HG03378 (cell line): ENCODE measurements at regions not wholly inside any gene's neighbourhood (a gene's known extent, or its start where the extent isn't known, plus 50 kb on each side); places are given as distances from the start of the nearest gene placed in this dataset.

Experiments
- ATAC-seq: cut with Tn5 transposase; IDR thresholded peaks from one replicate; pipeline ENCODE4 v1.9.1; 2021; ENCODE audit warnings: mild to moderate bottlenecking, moderate library complexity; ENCODE audit not compliant: unreplicated experiment

DNA sequence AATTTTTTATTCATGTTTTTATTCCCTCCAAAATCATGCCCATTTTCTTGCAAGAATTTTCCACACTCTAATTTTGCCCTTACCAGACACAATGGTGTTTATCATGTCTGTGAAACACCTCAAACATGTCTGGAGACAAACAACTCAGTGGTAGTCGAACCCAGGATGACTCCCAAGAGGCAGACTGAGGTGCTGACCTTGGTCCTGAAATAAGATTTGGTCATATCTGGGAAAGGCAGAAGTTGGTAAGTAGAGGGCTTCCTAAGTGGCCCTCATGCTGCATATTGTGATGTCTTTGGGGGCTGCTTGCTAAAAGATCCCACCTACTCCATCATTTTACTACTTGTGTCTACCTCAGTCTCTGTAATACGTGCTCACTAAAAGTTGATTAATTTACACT, 369.4 kb upstream of the ISX start:
- ATAC-seq: no peak

DNA sequence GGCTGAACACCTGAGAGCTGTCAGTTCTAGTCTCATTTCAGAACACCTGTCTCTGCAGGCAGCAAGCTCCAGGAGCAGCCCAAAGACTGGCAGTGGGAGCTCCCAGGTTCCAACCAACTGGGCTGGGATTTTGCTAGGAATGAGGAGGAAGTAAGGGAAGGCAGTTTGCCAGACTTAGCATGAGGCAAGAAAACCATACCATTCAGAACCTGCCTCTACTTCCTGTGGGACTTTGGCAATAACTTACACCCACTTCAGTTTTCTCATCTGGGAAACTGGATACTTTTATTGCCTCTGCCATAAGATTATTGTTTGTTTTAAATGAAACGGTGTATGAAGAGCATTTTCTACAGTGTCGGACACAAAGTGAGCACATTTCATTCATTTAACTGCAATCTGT, 363.7 kb upstream of the ISX start:
- no peak for ATAC-seq

DNA sequence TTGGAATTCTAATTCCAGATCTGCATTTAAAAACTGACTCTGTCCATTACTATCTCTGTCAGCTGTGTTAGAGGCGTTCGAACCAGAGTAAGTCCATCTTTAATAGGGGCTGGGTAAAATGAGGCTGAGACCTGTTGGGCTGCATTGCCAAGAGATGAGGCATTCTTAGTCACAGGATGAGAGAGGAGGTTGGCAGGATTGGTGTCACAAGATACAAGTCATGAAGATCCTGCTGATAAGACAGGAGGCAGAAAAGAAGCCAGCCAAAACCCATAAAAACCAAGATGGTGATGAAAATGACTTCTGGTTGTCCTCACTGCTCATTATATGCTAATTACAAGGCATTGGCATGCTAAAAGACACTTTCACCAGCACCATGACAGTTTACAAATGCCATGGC, 356.3 kb upstream of the ISX start:
- ATAC-seq: no peak

DNA sequence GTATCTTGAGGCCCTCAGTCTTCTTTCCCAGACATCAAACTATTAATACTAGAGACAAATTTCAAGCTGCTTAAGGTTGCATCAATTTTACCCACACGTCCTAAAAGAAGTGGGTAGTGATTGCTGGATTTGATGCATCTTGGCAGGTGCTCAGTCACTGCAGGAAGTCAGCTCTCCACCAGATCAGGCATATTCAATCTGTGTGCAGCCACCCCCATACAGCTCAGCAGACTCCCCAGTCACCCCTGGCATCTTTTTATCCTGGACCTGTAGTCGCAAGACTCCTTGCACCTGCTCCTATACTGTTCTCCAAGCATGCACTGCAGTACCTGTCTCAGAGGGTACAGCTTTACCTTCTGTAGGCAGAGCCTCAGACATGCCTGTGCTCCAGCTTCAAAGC, 343.1 kb upstream of the ISX start:
- ATAC-seq: no peak

DNA sequence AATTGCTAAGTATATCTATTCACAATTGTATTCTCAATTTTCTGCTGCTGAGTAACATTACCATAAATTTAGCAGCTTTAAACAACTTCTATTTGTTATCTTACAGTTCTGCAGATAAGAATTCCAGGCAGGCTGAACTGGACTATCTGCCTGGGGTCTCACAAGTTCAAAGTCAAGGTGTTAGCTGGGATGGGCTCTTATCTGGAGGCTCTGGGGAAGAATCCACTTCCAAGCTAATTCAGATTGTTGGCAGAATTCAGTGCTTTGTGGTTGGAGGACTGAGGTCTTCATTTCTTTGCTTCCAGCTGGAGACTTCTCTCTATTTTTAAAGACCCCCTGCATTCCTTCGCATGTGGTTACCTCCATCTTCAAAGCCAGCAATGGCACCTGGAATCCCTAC, 329.9 kb upstream of the ISX start:
- ATAC-seq: no peak

DNA sequence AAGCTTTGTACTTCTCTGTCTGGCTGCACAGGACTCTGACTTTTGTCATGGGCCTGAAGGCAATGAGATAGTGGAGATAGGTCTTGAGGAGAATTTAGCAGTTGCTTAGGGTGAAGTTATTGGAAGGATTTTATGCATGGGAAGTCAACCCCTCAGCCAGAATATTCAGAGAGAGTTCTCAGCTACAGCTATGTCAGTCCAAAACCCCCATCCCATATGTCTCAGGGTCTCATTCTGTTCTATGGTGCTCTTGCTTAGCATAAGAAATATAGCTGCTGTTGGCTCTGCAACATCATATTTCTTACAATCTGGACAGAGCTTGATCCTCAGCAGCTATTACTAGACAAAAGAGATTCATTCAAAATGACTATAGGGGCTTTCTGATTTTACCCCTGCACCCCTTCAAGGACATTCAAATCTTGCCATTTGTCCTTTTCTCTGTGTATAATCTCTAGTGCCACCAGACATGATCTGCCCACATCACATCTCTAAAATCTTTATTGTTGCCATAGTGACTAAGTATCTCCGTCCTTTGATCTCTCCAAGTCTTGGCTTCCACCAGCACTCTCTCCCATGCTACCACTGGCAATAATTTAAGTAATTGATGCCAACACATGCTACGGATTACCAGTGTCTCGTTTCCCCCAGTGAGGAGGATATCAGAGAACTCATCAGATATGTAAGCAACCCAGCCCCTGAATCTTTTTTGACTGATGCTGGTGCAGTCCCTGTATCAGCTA, 327.1 kb upstream of the ISX start:
- no peak for ATAC-seq

DNA sequence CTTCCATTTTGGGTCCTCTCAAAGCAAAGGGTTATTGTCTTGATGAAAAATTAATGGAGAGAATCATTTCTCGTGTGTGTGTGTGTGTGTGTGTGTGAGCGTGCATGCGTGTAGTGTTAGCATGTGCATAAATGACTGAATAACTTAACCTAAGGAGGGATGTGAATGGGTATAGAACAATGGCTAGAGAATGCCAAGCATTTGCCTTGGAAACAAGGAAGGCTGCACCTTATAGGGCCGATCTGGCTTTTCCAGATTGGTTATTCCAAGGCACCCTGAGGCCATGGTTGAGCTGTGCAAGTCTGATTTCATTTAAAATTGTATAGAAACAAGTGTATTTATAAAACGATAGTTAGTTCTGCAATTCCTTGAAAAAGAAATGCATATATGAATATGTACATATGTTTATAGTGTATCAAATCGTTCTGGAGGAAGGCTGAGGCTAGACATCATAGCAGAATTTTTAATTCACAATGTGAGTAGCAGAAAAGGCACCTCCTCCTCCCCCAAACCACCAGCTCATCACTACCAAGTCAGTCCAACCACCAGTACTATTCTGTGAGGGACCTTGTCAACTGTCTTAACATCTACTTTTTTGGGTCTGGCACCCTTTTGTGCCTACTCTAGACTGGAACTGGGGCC, 322.7 kb upstream of the ISX start:
- ATAC-seq: no peak

DNA sequence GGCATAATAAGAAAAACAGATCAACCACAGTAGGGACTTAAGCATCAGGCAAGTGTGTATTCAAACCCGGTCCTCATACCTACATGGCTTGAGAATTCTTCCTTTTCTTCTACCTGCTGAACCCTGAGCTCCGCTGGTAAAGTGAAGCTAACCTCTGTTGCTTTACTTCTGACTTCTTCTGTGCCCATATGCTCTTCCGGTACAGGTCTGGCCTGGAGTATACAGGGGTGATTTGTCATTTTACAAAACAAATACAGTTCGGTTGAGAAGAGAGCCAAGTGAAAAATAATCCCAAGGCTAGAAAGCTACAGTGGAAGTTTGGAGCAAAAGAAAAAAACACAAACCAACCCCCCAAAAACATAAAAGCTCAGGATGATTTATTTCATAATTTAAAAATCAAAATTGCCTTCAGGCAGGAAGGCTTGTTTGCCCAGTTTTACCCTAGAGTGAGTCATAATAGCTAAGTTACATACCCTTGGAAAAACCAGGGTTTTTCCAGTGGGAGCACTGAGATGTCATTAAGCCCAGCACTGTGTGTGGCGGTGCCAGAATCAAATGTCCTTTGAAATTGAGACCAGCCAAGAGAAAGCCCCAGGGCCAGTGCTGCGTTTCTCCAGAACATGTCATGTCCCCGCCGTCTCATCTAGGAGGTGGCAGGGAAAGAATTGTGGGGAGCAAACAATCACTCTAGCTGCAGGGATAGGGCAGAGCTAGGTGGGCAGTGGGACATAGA, 305.5 kb upstream of the ISX start:
- ATAC-seq: no peak

DNA sequence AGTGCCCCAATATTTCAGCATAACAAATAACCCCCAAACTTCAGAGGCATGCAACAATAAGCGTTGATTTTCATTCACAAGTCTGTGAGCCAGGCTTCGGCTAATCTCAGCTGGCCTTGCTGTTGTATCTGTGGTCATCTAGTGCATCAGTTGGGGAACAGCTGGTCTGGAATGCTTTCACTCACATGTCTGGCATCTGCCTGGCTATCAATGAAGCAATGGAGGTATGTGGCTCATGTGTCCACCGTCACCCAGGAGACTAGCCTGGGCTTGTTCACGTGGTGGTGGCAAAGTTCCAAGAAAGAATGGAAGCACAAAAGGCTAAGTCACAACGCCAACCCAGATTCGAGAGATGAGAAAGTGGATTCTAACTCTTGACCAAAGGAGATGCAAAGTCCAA, 304.8 kb upstream of the ISX start:
- ATAC-seq: no peak

DNA sequence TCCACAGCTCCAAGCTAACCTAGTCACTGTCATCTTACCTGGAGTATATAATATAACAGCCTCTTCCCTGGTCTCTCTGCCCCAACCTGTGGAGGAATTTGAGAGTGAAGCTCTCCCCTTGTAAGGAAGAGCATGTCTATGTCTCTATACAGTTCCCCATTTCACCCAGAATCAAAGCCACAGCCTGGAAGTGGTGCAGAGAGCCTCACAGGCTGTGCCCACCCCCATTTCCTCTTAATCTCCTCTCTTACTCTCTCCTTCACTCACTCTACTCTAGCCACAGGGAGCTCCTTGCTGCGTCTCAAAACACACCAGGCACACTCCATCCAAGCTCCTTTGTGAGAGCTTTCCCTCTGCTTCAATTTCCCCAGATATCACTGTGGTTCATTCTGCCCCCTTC, 302.5 kb upstream of the ISX start:
- ATAC-seq: no peak

DNA sequence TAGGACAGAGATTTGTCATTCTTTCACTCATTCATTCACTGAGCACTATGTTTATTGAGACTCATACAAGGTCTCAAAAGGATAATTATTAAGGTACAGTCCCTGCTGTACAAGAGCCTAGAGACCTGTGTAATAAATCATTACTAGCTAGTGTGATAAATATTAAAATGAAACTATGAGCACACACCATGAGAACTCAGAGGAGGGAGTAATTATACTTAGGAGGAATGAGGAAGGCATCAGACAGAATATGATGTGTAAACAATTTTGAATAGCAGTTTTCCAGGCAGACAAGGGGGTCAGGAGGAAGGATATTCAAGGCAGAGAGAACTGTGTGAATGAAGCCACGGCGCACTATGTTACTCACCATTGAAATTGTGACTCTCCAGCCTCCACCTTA, 300.8 kb upstream of the ISX start:
- ATAC-seq: no peak

DNA sequence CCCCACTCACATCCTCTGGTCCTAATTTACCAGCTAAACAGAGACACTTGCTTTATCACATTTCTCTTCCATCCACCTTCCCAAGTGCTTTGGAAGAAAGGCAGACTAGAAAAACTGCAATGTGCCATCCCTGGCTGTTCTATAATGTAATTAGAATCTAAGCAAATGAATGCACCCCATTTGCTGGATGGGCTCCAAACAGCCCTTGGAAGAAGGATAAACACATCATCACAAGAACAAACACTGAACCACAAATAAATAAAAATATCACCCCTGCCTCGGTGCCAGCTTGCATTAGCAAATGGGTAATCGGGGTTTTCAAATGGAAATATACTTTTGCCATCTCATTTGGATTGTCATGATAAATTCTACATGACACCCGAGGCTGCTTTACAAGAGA, 296.6 kb upstream of the ISX start:
- no peak for ATAC-seq

DNA sequence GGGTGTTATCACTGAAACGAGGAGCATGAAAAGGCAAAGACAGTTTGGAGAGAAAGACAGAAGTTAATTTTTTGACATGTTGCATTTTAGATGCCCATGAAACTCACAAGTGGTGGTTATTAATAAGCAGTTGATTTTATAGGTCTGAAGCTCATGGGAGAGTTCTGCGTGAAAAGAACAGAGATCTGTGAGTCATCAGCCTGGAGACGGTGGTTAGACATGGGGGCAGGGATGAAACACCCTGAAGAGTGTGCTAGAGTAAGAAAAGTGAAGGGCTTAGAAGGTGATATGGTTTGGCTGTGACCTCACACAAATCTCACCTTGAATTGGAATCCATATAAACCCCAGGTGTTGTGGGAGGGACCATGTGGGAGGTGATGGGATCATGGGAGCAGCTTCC, 289.1 kb upstream of the ISX start:
- no peak for ATAC-seq

DNA sequence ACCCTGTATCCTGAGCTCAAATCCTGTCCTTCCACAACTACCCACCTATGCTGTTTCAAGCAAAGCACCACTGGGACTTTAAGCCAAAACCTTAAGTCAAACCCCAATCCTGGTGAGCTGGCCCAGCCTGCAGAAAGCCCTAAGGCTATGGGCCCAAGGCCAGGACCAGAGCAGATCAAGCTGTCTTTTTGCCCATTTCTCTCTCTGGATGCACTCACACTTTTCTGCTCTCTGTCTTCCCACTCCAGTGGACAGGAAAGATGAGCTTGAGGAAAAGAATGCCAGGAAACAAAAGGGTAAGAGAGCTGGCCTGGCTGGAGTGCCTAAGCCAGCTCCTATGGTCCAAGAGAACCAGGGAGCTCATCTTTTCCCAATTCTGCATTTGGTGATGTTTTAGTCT, 284.3 kb upstream of the ISX start:
- ATAC-seq: no peak

DNA sequence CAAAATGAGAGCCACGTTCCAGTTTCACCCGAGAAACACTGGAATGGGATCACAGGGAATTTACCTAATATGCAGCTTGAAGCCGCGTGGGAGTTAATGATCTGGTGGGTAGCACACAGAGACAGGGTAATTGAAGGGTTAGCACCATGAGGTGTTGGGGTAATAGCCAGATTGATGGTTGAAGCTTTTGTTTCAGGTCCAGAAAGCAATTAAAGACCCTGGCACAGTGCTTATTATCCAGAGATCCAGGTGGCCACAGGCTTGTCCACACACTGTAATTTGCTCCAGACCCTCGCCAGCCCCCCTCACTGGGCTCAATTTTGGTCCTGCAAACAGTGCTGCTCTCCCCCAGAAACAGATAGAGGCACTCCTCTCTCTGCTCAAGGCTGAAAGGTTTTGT, 282.5 kb upstream of the ISX start:
- no peak for ATAC-seq

DNA sequence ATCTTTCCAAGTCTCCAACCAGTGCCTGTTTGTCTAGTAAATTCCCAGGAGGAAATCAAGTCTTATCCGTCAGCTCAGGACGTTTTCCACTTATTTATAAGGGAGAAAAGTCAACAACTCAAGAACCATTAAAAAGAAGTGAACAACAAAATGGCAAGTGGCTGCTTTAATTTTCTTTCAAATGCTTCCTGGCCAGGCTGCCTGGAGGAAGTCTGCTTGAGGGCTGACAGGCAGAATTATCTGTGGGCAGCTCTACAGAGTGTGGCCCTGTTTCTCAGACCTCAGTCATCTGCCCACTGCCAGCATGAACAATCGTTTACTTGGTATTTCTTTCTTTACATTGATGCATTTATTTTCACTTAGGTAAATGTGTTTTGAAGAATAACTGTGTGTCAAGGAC, 281.9 kb upstream of the ISX start:
- no peak for ATAC-seq

DNA sequence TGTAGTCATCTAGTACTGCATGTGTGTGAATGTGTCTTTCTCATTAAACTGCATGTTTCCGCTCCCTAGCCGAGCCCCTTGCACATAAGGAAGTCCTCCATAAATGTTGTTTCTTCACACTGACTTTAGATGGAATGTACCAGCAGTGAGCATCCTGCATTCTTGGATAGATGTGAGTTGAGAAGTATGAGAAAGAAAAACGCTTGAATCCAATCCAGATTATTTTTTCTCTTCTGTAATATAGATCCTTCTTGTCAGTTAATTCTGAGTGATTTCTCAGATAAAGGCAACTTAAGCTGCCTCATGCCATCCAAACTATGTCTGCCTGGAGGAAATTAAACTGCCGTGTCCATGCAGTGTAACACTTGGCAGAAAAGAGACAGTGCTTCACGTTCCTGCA, 268.1 kb upstream of the ISX start:
- ATAC-seq: no peak

DNA sequence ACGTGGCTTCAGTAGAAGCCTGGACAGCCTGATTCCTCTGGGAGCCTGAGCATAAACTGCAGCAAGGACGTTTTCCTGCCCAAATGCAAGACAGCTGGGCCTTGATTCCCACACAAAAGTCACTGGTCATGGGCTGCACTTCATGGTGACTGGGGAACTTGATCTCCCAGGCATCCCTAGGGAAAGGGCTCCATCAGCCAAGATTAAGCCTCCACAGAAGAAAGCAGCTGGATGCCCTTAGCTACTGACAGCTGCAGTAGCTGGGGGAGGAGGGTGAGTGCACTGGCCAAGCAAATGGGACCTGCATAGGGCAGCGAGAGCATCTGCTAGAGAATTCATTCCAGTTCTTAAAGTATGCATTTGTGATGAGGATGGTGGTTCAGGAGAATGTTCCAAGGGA, 267.4 kb upstream of the ISX start:
- ATAC-seq: no peak

DNA sequence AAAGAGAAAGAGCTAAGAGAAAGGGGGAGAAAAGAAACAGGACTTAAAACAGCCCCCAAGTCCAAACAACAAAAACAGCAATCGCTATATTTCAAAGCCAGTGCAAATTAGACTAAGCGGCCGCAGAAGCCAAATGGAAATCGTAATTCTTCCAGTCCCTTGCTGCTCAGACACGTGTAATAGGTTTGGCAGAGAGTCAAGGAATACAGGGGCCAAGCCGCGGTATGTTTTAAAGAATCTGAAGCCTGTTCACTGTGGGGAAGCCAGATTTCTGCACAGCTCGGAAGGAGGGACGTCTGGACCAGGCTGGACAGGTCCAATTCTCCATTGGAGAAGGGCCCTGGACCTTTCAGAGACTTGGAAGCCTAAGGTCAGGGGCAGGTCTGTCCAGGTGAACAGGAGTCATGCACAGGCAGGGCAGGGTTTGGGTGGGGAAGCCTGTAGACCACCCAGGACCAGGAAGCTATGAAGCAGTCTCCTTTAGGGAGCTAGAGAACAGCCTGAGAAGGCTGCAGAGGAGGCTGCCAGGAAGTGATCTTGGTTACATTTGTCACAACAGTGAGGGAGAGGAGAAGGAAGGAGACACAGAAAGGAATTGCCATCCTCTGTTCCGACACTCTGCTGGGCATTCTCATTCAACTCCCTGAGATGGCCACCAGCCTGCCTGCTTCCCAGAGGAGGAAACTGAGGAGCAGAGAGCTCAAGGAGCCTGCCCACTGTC, 265.5 kb upstream of the ISX start:
- no peak for ATAC-seq

DNA sequence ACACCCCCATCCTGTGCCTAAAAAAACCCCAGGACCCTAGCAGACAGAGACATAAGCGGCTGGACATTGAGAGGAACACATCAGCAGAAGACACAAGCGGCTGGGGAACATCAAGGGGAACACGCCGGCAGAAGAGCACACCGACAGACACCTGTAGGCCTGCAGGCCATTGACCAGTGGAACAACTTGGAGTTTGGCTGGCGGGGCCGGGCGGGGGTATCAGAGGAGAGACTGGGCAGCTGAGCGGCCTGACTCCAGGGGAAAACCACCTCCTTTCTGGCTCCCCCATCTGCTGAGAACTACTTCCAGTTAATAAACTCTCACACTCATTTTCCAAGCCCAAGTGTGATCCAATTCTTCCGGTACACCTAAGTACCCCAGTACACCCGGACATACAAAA, 264.7 kb upstream of the ISX start:
- ATAC-seq: no peak

DNA sequence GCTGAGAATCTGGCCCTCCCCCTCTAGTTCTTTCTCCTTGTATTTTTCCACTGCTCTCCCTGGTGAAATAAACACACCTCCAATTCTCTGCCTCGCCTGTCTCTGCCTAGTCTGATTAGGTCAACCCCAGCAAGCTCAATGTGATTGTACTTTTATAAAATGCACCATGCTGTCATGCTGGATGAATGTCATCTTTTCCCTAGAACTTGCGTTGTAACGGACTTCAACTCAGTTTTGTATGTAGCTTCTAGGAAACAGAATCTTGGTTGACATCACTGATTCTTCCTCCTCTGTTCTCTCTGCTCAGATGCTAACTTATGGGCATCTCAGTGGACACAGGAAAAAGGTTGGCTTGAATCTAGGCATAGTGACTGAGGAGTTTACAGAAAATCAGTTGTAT, 261.9 kb upstream of the ISX start:
- no peak for ATAC-seq

DNA sequence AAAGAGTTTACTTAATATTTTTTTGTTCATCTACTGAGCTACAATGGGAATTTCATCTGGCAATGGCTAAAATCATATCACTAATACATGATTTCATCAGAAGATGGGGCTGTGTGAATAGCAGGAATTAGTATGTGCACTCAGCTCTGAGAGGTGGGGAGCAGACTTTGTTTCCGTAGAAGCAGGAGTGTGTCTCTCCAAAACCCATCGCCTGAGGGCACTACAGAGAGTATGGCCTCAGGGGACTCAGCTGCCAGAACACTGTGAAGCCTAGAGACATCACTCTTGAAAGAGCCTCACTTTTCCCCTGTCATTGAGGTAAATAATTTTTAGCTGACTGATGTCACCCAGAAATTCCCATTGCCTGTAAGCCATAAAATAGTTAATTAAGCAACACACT, 261.4 kb upstream of the ISX start:
- no peak for ATAC-seq
